H54 (cell line): ENCODE measurements at regions not wholly inside any gene's neighbourhood (a gene's known extent, or its start where the extent isn't known, plus 50 kb on each side); places are given as distances from the start of the nearest gene placed in this dataset.

Source experiments
- DNase-seq: peaks from one replicate; pipeline ENCODE4 v3.0.0; 2011; ENCODE audit warnings: low spot score, mixed read lengths; ENCODE audit not compliant: insufficient read length
- FAIRE-seq: peaks from 3 replicates; lab custom pipeline; 2011; peaks lifted over from hg19 to GRCh38; lab: Jason Lieb, UNC
- POLR2A ChIP-seq: IDR thresholded peaks from 2 replicates; pipeline ENCODE4 v1.6.1; 2011; ENCODE audit warnings: low read depth, mild to moderate bottlenecking, low read length

DNA sequence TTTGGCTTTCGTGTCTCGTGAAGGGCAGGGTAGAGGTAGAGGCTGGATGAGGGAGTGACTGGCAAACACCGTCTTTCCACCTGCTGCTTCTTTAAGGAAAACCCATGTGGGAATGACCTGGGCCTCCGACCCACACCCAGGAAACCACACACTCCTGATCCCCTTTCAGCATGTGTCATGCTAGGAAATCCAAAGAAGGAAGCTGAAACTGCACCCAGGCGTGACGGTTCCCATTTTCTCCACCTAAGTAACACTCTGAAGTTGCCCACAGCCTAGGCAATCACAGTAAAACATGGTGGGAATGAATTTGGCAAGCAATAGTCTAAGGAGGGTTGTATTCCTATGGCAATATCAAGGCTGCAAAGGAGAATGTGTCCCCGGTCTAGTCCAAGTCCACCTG is 538.4 kb upstream of the NOX3 start:
- no peak for FAIRE-seq
- no peak for TF ChIP-seq POLR2A
- DNase-seq: no peak

DNA sequence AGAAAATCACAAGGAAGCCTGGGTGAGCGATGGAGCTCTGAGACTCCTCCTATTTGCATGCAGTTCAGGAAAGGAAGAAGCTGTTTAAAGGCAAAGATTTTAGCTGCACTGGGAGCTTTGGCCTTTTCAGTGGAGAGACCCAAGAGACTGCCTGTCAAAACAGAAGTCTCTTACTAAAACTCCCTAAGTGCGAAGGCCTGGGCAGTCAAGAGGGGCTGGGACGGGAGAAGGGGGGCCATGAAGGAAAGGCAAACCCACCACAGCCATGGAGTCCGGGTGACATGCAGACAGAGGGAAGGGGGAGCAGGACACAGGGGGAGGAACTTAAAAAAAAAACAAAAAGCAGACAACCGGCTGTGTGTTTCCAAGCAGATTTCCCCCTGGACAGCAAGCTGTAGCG is 537.6 kb upstream of the NOX3 start:
- no peak for FAIRE-seq
- TF ChIP-seq POLR2A: no peak
- DNase-seq: no peak

DNA sequence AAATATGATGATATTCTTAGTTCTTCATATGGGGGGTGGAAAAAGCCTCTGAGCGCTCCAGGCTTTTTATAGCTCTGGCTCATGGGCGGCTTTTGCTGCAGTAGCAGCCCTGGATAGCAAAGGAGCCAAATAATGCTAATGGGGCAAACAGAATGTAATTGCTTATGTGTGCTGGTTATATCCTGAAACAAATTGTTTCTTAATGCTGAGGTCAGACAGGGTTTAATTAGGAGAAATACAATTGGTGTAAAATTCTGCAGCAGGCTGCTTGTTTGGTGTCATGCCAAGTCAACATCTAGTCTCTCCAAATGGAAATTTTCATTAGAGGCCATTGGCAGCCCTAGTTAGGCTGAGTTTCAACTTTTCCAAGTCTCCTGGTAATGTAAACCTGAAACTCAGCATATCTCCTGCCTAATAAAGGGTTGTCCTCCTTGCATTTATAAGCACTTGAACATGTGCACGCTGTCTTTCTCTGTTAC is 530.1 kb upstream of the NOX3 start:
- DNase-seq (no peak), FAIRE-seq (no peak)
- no peak for TF ChIP-seq POLR2A

DNA sequence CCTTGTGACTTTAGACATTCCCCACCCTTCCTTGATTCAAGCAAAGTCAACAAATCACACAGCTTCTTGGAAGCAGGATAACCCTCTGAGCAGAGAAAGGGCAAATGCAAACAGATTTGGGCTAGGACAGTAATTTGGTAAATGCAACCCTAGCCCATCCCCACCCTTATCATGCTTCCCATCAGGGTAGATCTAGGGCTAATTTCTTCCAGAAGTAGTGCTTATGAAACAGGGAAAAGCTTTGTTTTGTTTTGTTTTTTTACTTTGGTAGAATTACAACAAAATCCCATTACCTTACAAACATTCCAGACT is 525.1 kb upstream of the NOX3 start:
- FAIRE-seq (no peak), DNase-seq (no peak)
- no peak for TF ChIP-seq POLR2A

DNA sequence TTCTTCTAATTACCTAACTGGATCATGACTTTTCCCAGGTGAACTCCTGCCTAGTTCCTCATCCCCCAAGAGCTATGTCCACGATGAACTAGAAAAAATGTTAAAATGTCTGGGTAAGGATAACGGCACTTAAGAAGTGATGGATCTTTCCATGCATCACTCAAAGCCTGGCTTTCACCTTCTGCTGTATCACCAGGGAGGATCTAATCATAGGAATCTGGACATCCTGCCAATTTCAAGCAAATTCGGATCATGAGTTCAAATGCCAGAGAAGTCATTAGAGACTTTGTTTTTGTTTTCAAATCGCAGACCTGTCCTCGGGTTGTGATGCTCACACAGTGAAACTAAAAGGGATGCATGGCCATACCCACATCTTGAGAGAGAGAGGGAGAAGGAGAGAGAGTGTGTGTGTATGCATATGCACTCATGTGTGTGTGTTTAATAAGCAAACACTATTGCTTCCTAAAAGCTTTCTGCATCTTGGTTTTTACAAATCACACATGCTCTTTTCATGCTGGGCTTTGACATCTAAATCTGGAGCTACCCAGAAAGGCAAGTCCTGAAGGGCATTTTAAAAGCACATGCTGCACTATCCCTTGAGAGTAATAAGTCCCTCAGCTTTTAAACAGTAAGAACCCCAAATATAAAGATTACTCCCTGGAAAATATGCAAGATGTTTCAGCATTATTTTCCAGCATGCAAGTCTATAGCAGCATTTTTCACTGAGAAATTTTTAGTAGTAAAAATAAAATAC is 524.6 kb upstream of the NOX3 start:
- no peak for TF ChIP-seq POLR2A
- FAIRE-seq (no peak), DNase-seq (no peak)

DNA sequence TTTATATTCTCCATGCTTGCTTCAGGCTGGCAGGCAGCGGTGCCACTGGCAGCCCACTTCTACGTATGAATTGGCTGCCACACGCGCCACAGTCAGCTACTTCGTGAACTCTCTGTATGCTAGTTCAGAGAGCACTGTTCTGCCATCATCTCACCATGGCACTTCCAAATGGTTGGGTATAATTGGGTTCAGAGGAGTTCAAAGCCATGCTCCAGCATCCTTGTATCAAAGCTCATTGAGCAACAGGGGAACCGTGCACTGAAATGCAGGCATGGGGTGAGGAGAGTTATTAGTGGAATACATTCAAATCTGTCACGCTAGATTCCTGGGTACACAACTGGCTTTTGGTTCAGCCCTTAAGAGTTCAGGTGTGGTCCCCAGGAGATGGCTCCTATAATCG is 519.9 kb upstream of the NOX3 start:
- FAIRE-seq (no peak), DNase-seq (no peak)
- no peak for TF ChIP-seq POLR2A

DNA sequence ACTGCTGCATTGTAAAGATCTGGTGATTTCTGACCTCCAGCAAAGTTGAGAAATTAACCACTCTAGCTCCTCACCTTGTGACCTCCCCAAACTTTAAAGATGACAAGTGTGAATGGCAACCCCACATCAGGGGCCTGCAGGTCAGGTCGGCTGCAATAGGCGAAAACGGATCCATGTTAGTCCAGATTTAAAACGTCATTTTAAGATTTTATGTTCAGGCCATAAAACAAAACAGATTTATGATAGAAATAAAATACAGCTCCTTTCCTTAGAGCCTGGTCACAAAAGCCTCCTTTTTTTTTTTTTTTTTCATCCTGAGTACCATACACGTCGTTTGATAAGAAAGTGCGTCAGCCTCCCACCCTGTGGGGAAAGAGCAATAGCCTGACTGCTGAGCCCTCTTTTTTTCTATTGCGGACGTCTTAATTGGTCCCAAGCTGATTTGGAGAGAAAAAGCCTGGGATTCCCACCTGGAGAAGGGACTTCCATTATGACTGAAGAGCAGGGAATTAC is 519.2 kb upstream of the NOX3 start:
- TF ChIP-seq POLR2A: no peak
- FAIRE-seq: no peak

DNA sequence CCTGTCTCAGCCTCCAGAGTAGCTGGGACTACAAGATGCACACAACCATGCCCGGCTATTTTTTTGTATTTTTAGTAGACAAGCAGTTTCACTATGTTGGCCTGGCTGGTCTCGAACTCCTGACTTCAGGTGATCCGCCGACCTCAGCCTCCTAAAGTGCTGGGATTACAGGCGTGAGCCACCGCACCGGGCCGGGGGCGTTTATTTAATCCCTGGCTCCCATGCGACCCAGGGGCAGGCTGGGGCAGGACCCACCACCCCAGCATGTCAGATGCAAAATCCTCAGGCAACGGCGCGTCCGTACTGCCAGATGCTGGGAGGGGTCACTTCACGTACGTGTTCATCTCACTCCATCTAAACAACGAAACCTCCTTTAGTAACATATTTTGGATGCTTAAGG is 518.7 kb upstream of the NOX3 start:
- DNase-seq: no peak
- FAIRE-seq: no peak
- no peak for TF ChIP-seq POLR2A

More for the DNA sequence above, 519.2 kb upstream of the NOX3 start:
- DNase-seq: no peak

DNA sequence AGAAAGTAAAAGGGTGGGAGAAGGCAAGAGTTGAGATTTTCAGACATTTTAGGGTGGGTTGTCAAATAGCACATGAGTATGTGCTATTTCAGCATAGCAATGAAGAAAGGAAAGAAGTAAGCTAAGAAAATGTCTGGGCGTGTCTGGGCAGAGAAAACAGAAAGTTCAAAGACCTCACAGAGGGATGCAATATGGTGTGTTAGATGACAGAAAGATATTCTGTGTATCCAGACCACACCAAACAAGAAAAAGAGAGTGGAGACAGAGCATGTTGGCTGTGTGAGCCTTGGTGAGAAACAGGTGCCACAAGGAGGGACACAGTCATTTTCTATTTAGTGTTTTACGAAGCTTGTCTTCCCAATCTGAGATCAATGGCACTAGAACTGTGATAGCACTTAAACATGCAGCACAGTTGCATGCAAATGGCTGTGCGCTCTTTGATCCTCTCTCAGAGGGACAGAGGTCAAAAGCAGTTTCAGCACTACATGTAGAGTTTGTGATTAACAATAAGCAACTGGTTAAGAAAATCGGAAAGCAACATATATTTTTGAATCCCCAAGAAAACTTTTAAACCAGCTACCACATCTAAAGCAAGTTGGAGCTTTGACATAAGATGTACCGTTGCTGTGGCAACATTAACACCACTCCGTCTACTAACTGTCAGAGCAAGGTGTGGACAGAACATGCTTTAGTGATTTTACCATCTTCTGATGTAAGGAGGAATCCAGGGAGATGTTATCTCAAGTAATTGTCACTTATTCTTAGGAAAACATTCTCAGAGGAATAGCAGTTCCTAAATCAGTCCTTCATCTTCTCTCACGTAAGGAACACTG is 515.5 kb upstream of the NOX3 start:
- DNase-seq (no peak), FAIRE-seq (no peak)
- TF ChIP-seq POLR2A: no peak

DNA sequence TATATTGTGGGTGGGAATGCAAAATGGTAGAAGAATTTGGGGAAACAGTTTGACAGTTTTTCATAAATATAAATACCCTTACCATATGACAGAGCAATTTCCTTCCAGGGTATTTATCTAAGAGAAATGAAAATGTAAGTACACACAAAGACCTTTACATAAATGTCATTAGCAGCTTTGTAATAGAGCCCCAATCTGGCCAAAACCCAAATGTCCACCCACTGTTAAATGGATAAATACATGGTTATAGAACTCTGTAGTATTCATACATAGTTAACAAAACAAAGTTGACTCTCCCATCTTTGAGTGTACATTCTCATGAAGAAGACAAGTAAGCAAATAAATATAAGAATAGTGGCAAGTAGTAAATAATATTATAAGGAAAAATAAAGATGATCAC is 514.8 kb upstream of the NOX3 start:
- FAIRE-seq (no peak), DNase-seq (no peak)
- no peak for TF ChIP-seq POLR2A

DNA sequence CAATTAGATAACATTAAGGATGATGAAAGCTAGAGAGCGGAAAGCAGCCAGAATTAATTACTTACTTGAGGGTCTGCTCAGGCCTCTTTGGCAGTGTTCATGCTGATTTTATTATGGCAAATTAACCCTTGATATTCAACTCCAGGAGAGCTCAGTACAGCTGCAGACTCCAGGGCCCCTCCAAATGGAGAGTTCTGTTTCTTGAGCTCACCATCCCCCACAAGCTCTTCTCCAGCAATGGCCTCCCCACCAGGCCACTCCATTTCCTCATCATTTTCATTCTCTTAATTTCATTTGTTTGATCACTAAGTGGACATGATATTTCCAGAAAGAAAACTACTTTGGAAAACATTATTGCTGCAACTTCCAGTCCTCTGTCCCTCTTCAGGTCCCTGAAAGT is 513.3 kb upstream of the NOX3 start:
- TF ChIP-seq POLR2A: no peak
- FAIRE-seq (no peak), DNase-seq (no peak)

DNA sequence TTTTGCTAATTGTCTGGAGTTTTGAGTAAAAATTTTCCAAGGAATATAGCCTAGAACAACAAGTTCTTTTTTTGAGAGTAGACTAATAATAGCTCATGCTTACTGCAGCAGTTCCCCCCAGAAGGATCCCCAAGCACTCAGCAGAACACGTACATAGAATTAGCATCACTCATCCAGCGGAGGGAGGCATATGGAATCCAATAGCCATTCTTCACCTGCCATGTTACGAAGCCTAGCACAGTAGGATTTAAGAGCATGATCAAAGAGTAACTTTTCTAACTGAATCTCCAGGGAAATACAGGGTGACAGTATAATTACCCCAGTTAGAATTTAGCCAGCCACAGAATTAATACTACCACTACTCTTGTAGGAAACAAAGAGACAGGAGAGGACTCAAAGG is 511.7 kb upstream of the NOX3 start:
- FAIRE-seq (no peak), DNase-seq (no peak)
- TF ChIP-seq POLR2A: no peak

DNA sequence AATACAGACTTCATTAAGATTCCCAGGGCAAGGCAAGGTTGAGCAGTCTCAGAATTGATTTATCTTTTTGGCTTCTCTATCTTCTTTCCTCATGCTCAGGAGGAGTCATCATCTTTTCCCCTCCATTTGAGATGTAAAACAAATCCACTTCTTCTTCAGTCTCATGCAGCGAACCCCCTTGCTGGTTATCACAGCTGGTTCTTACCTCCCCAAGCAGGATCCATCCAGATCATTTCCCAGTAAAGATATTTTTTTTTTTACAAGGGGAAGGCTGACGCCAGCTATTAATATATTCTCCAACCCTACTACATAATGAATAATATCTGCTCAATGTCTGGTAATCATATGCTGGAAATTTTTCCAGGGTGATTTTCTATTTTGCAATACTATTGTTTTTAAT is 508.9 kb upstream of the NOX3 start:
- no peak for DNase-seq
- no peak for FAIRE-seq
- no peak for TF ChIP-seq POLR2A

DNA sequence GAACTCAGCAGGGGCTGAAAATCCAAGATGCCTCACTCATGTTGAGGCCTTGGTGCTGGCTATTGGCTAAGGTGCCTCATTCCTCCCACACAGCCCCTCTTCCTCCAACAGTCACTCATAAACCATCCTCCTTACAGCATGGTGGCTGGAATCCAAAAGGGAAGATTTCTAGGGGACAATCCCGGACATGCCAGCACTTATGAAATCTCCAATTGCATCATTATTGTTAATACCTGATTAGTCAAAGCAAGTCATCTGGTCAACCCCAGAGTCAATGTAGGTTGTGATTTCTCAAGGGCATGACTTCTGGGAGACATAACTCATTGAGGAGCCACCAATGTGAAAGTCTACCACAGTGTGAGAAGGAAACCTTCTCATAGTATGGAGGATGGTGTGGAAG is 506.6 kb upstream of the NOX3 start:
- no peak for DNase-seq
- no peak for TF ChIP-seq POLR2A
- FAIRE-seq: no peak
